NCI-H146 treated with DMSO at 0.1 percent for 48 hours (cell line): ENCODE measurements at regions not wholly inside any gene's neighbourhood (a gene's known extent, or its start where the extent isn't known, plus 50 kb on each side); places are given as distances from the start of the nearest gene placed in this dataset.
"Not testable (repeated sequence)": the region's sequence is repeated elsewhere in the genome, so short reads cannot be mapped to it uniquely, and the experiment has no call there.

Experiments used
- DNase-seq: peaks from one replicate; lab custom pipeline; 2025; ENCODE audit not compliant: unreplicated experiment; lab: John Stamatoyannopoulos, UW

DNA sequence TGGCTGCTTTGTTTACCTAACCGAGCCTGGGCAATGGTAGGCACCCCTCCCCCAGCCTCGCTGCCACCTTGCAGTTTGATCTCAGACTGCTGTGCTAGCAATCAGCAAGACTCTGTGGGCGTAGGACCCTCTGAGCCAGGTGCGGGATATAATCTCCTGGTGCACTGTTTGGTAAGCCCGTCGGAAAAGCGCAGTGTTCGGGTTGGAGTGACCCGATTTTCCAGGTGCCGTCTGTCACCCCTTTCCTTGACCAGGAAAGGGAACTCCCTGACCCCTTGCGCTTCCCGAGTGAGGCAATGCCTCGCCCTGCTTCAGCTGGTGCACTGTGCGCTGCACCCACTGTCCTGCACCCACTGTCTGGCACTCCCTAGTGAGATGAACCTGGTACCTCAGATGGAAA is 482.2 kb upstream of the SMC2 start:
- not testable (repeated sequence) for DNase-seq

GRCh38 chr9:103615994-103616393 is 478.1 kb upstream of the SMC2 start:
- DNase-seq = no peak

DNA sequence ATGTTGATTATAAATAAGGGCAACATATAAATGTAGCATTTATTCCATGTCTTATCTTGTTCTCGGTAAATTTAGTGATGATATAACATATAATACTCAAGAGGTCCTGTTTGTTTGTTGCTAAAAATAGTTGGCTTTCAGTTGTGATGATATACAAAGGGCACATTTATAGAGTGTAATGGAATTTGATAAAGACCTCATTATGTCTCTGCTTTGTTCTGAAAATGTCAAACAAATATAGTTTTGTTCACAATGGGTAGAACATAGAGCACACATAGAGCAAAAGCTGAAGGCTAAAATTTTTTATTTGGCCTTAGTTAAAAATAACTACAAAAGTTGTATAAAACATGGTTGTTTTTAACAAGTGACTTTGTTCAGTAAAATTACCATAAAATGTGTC is 477.1 kb upstream of the SMC2 start:
- no peak for DNase-seq

DNA sequence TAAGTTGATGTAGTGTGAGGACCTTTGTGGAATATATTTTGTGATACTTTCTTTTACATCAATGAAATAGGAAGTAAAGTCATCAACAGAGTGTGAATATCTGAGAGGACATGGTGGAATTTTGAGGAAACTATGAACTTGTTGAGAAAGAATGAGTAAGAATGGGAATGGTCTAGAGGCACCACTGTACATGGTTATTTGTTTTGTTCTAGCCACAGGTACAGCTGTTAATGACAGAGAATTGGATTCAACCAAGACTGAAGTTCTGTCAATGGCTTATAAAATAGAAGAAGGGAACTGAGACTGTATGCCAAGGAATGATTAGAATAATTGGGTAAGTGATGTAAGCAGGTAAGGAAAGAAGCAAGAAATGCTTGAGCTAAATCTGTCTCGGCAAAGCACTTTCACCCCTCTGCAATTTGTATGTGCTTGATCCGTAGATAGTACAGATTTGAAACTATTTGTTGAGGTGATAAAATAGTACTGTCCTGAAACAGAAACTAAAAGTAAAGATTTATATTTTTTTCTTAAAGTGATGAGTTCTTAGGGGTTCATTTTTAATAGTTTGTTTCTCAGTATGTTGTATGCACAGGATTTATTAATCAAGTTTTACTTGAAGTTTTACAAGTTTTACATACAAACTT is 468.8 kb upstream of the SMC2 start:
- no peak for DNase-seq

- no peak for DNase-seq
Measured at GRCh38 chr9:103627731-103628130, 466.4 kb upstream of the SMC2 start.

- DNase-seq = no peak
Measured at GRCh38 chr9:103649086-103649485, 445.0 kb upstream of the SMC2 start.

DNA sequence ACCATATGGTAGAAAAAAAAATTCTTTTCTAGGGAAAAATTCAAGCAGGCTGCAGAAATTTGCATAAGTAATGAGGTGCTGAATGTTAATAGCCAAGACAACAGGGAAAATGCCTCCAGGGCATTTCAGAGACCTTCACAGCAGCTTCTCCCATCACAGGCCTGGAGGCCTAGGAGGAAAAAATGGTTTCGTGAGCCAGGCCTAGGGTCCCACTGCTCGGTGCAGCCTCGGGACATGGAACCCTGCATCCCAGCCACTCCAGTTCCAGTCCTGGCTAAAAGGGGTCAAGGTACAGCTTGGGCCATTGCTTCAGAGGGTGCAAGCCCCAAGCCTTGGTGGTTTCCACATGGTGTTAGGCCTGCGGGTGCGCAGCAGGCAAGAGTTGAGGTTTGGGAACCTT is 436.0 kb upstream of the SMC2 start:
- no peak for DNase-seq

- no peak for DNase-seq
Measured at GRCh38 chr9:103660830-103661229, 433.3 kb upstream of the SMC2 start.

- DNase-seq = no peak
Measured at GRCh38 chr9:103661663-103662062, 432.4 kb upstream of the SMC2 start.

DNA sequence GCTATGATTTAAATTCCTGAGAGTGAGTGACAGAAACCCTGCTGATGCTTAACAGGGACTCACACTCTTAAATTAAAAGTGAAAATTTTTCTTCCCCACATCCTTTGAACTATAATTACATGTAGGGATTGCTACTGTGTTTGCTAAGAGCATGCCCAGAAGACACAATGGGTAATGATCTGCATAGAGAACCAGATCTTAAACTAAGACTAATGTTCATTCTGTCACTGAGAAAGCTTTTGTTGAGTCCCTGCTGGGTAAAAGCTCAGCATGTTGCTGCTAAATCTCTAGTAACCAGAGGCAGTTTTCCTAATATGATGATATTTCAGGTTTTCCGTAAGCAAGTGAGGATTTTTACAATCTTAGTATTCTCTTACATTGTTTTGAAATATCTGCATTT is 424.8 kb upstream of the SMC2 start:
- DNase-seq = no peak

DNA sequence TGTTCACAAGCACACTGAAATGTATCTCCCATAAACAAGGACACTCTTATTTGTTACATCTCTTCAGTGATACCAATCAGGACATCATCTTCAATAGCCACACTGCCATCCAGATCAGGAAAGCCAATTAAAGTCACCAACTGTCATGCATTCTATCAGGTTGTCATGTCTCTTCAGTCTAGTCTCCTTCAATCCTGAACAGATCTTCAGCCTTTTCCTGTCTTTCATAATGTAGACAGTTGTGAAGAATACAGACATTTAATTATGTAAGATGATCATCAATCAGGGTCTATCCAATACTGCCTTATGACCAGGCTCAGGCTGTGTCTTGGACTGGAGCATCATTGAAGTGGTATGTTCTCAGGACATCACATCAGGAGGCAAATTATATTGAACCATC is 419.8 kb upstream of the SMC2 start:
- DNase-seq = no peak

- no peak for DNase-seq
Measured at GRCh38 chr9:103680581-103680980, 413.5 kb upstream of the SMC2 start.

DNA sequence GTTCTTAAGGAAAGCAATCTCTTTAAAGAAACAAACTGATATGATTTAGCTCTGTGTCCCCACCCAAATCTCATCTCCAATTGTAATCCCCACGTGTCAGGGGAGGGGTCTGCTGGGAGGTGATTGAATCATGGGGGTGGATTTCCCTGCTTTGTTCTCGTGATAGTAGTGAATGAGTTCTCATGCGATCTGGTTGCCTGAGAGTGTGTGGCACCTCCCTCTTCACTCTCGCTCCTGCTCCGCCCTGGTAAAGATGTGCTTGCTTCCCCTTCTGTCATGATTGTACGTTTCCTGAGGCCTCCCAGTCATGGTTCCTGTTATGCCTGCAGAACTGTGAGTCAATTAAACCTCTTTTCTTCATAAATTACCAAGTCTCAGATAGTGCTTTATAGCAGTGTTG is 412.7 kb upstream of the SMC2 start:
- no peak for DNase-seq

DNA sequence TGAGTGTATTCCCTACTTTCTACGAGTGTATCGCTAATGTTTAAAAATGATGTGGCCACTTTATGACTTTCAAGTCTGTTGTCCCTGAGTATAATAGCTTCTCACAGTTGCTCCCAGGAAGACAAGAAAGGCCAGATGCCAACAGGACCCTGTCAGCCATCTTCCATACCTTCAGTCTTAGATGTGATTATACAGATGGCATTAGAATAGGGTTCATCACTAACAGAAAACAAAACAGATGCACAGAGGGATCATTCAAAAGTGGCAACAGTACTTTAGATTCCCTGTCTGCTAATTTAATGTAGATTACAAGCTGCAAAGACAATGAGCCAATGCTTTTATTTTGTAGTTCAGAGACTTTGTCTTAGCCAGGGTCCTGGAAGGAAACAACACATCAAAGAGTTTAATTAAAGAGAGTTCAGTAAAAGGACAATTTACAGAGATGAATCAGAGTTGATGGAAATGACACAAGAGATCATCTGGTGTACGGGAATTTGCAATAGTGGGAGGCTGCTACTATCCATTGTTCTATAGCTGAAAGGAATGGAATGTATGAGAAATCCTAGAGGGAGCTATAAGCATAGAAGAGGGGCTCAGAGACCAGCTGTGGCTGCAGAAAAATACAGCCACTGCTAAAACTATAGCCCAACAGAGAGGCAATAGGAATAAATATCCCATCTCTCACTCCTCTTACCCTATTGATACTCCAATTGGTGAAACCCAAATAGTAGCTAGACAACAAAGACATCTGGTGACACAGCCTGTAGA is 393.7 kb upstream of the SMC2 start:
- no peak for DNase-seq

- DNase-seq = peak; percentile 88
Measured at GRCh38 chr9:103702572-103702971, 391.5 kb upstream of the SMC2 start.

GRCh38 chr9:103707181-103707580 is 386.9 kb upstream of the SMC2 start:
- DNase-seq = no peak

DNA sequence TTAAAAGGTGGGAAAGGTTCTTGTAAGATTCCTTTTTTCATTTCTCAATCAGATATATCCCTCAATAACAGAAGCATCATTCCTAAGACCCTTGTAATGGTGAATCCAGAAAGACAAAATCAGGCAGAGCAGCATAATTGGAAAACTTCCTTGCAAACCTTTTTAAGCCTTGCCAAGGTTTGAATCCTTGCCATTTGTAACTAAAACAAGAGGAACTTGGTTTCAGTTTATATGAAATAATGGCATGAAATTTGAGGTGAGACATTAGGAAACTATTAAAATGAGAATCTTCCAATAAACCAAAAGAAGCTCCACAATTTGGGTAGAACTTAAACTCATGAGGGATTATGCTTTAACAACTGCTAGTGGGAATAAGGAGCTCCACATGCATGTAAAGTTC is 384.7 kb upstream of the SMC2 start:
- no peak for DNase-seq

DNA sequence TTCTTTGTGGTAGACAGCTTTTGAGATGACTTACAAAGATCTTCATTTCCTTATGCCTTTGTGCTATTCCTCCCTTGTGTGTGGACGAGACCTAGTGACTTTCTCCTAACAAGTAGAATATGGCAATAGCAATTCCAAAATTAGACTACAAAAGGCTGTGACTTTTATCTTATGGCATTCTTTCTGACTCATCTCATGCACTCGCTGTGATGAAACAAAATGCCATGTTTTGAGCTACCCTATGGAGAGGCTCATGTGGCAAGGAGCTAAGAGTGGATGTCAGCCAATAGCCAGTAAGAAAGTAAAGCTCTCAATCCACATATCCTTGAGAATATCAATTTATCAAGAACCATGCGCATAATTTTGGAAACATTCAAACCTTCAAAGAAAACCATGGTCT is 380.5 kb upstream of the SMC2 start:
- DNase-seq = no peak

- DNase-seq = no peak
Measured at GRCh38 chr9:103714992-103715391, 379.1 kb upstream of the SMC2 start.

GRCh38 chr9:103721056-103721455 is 373.1 kb upstream of the SMC2 start:
- DNase-seq = no peak

- DNase-seq = no peak
Measured at GRCh38 chr9:103730866-103731265, 363.2 kb upstream of the SMC2 start.

- no peak for DNase-seq
Measured at GRCh38 chr9:103731541-103731940, 362.6 kb upstream of the SMC2 start.

DNA sequence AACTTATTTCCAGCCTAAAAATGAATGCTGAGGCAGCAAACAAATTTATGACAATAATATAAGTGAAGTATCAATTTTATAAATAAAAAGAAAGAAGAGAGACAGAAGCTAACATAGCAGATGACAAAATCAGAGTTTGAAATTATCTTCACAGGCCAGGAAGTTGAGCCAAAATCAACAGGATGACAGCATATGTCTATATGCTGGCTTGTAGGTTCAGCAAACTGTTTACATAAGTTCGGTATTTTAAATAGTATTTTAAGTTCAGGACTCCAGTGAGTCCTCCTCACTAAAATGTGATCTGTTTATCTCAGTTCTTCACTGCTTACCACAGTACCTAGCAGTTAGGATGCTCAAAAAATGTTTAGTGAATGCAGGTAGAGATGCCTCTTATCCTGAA is 359.6 kb upstream of the SMC2 start:
- DNase-seq = no peak
